ENCODE measurements at regions not wholly inside any gene's neighbourhood (a gene's known extent, or its start where the extent isn't known, plus 50 kb on each side); places are given as distances from the start of the nearest gene placed in this dataset.

- TF ChIP-seq EP300 (IDR thresholded peaks at IDR 0.05) (no peak), CTCF (IDR thresholded peaks at IDR 0.05) (no peak), RCOR1 (IDR thresholded peaks at IDR 0.05; ENCODE audit: low read depth, low read length) (no peak), CEBPB (IDR thresholded peaks at IDR 0.05) (no peak), POLR2A (IDR thresholded peaks at IDR 0.05; ENCODE audit: low read length) (no peak), MAFK (IDR thresholded peaks at IDR 0.05; ENCODE audit: partially characterized antibody) (no peak)
Measured at GRCh38 chr1:185367218-185367617, 50.2 kb upstream of the IVNS1ABP start.
